PFSK-1 (cell line): ENCODE measurements at regions not wholly inside any gene's neighbourhood (a gene's known extent, or its start where the extent isn't known, plus 50 kb on each side); places are given as distances from the start of the nearest gene placed in this dataset.

Experiments
- FOXP2 ChIP-seq: optimal IDR thresholded peaks from 2 replicates; pipeline ENCODE3; 2011; ENCODE audit warnings: borderline replicate concordance, control low read depth, inconsistent platforms; ENCODE audit not compliant: insufficient read depth; ENCODE audit errors: extremely low read length, extremely low read depth
- POLR2AphosphoS5 ChIP-seq: IDR thresholded peaks from 2 replicates; pipeline ENCODE4 v1.6.1; 2012; ENCODE audit warnings: low read depth, mild to moderate bottlenecking, control low read depth, low read length, moderate library complexity
- REST ChIP-seq, 2 experiments: IDR thresholded peaks; 2 replicates each; pipeline versions ENCODE4 v1.6.1 to v1.8.0; 2011 to 2012; ENCODE audit warnings: low read depth in 2 of 2, low read length in 2 of 2, control low read depth in 1 of 2, inconsistent platforms in 1 of 2, mild to moderate bottlenecking in 1 of 2, moderate library complexity in 1 of 2; ENCODE audit not compliant: insufficient read depth in 1 of 2
- SIN3A ChIP-seq: IDR thresholded peaks from 2 replicates; pipeline ENCODE4 v1.6.1; 2012; ENCODE audit warnings: mild to moderate bottlenecking, low read length, moderate library complexity, borderline replicate concordance; ENCODE audit not compliant: insufficient read depth
- TAF1 ChIP-seq: IDR thresholded peaks from 2 replicates; pipeline ENCODE4 v1.6.1; 2012; ENCODE audit warnings: low read length, control low read depth, borderline replicate concordance; ENCODE audit not compliant: insufficient read depth

GRCh38 chr9:134234001-134234660 lies 69.8 kb upstream of the RNU6ATAC start:
- TF ChIP-seq SIN3A (no peak), REST (IDR thresholded peaks at IDR 0.05; ENCODE audit: insufficient read depth in 1 of 2, low read depth in 2 of 2, low read length in 2 of 2) (no peak), POLR2AphosphoS5 (no peak), TAF1 (no peak), FOXP2 (no peak)

GRCh38 chr9:134234687-134235359 lies 70.5 kb upstream of the RNU6ATAC start:
- TF ChIP-seq REST (IDR thresholded peaks at IDR 0.05; ENCODE audit: insufficient read depth in 1 of 2, low read depth in 2 of 2, low read length in 2 of 2): no peak
- TF ChIP-seq SIN3A: no peak
- TF ChIP-seq FOXP2: no peak
- TF ChIP-seq POLR2AphosphoS5: no peak
- no peak for TF ChIP-seq TAF1

DNA sequence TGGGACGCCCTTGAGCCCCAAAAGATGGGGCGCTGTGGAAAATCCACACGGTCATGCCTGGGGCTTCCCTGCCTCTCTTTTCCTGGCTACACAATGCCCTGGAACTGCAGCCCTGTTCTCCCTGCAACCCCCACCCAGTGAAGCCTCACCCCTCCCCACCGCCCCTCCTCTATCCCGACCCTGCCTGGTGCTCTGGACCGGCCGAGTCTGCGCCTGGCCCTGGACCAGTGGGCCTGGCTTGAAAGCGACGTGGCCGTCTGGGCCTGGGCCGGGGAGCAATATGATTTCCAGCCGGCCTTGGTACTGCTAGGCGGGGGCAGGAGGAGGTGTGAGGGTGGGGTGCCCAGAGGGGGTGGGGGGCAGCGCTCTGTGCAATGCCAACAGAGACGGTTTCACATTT lies 71.0 kb upstream of the RNU6ATAC start:
- no peak for TF ChIP-seq REST (IDR thresholded peaks at IDR 0.05; ENCODE audit: insufficient read depth in 1 of 2, low read depth in 2 of 2, low read length in 2 of 2)
- TF ChIP-seq TAF1: no peak
- TF ChIP-seq SIN3A: no peak
- no peak for TF ChIP-seq FOXP2
- TF ChIP-seq POLR2AphosphoS5: no peak

DNA sequence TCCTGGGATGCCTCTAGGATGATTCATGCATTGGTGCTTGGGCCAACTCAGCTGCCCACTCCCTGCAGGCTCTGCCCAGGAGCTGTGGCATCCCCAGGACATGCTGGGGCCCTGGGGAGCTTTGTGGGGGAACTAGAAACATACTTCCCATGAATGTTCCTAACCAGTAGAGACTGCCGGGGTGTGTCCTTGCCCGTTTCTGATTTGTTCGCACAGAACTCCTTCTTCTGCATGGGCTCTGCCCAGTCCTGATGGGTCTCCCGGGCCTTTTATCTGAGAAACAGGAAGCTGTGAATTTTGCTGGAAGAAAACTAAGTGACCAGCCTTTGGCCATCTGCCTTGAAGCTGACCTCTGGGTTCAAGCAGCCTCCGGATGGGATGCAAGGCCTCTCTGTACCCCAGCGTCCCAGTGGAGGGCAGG lies 71.6 kb upstream of the RNU6ATAC start:
- TF ChIP-seq REST (IDR thresholded peaks at IDR 0.05; ENCODE audit: insufficient read depth in 1 of 2, low read depth in 2 of 2, low read length in 2 of 2) (no peak), SIN3A (no peak), TAF1 (no peak), POLR2AphosphoS5 (no peak), FOXP2 (no peak)

DNA sequence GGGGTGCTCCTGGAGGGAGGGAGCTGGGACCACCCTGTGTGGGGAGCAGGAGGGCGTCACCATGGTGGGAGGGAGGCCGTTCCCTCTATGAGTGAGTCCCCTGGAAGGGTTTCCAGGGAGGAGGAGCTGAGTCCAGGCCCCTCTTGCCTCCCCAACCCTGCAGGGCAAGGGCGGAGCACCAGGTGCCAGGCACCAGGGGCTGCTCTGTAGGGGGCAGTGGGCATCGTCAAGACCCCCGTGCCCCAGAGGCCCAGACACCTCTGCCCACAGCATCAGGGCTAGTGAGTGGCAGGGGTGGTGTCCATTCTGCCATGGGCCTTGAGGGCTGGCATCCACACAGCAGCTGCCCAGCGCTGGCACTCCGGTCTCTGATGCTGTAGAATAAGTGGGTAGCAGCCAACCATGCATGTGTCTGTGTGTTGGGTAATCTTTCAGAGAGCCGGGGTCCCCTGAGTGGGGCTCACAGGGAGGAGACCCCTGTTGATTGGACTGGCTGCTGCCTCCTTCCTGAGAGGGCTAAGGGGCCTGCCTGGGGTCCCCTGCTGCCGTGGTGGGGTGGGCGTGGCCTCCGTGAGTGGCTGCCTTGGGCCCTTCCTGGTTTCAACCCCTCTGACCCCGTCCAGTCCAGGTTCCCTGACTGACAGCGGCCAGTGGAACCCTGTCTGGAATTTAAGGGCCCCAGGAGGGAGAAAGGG lies 72.7 kb upstream of the RNU6ATAC start:
- TF ChIP-seq SIN3A (no peak), TAF1 (no peak), FOXP2 (no peak), POLR2AphosphoS5 (no peak), REST (IDR thresholded peaks at IDR 0.05; ENCODE audit: insufficient read depth in 1 of 2, low read depth in 2 of 2, low read length in 2 of 2) (no peak)
